GM21515 (cell line): ENCODE measurements at regions not wholly inside any gene's neighbourhood (a gene's known extent, or its start where the extent isn't known, plus 50 kb on each side); places are given as distances from the start of the nearest gene placed in this dataset.
"Not testable (repeated sequence)": the region's sequence is repeated elsewhere in the genome, so short reads cannot be mapped to it uniquely, and the experiment has no call there.

Experiments used
- ATAC-seq: cut with Tn5 transposase; IDR thresholded peaks from one replicate; pipeline ENCODE4 v1.9.1; 2021; ENCODE audit not compliant: unreplicated experiment

DNA sequence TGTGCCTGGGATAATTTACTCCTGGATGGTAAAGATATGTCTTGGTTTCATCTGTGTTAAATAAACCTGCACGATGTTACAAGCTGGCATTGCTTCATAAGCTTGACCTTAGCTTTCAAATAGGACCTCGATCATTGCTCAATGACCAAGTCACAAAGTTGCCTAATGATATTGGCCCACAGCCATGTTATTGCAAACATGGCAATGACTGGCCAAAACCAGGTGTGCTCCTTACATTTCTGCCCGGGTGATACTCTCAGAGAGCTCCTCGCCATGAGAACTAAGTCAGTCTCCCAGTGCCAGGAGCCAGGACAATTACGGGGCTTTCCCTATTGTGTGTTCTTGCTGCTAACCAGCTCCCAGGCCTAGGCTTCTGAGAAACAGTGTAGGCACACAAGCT lies 72.5 kb upstream of the CYP1B1 start:
- ATAC-seq: no peak

GRCh38 chr2:38147333-38148121 lies 71.6 kb upstream of the CYP1B1 start:
- no peak for ATAC-seq

DNA sequence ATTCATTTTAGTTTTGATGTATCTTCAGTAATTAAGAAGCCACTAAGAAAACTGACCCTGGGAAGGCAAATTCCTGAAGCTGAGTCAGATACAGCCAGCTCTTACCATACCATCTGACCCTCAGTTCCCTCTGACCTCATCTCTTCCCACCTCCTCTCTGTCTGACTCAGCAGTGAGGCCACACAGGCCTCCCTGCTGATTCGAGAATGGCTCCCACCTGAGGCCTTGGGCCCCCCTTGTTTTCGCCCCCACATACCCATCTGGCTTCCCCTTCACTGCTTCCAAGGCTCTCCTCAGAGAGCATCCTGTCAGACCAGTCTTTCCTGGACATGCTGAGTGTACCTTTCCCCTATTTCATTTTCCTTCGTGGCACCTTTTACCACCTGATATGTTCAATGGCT lies 71.0 kb upstream of the CYP1B1 start:
- ATAC-seq: peak; percentile 84

- peak; percentile 65 for ATAC-seq
Observed at GRCh38 chr2:38146275-38146906, 70.4 kb upstream of the CYP1B1 start.

GRCh38 chr2:38145236-38145635 lies 69.3 kb upstream of the CYP1B1 start:
- ATAC-seq: no peak

- no peak for ATAC-seq
Observed at GRCh38 chr2:38142627-38143026, 66.7 kb upstream of the CYP1B1 start.

- no peak for ATAC-seq
Observed at GRCh38 chr2:38141501-38141900, 65.5 kb upstream of the CYP1B1 start.

DNA sequence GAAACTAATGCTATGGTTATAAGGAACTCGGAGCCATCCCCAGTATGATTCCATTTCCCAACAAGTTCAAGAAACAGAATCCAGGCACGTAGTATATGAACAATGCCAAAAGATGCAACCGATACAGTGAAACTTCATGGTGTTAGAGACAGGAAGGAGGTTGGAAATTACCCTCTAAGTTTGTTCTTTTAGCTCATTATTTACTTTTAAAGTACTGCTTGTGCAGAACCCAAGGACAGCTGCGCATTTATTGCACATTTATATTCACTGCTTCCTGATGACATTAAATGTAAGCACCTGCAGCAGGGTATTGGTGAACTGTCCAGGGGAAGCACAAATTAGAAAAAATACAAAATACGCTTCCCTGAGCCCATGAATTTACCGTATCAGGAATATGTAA lies 63.0 kb upstream of the CYP1B1 start:
- ATAC-seq: no peak

GRCh38 chr2:38138419-38138818 lies 62.5 kb upstream of the CYP1B1 start:
- ATAC-seq: no peak

DNA sequence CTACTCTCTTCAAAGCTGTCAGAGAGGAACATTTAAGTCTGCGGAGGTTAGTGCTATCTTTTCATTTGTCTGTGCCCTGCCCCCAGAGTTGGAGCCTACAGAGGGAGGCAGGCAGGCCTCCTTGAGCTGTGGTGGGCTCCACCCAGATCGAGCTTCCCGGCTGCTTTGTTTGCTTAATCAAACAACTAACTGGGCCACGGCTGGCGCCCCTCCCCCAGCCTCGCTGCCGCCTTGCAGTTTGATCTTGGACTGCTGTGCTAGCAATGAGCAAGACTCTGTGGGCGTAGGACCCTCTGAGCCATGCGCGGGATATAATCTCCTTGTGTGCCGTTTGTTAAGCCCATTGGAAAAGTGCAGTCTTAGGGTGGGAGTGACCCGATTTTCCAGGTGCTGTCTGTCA lies 62.0 kb upstream of the CYP1B1 start:
- ATAC-seq: not testable (repeated sequence)

DNA sequence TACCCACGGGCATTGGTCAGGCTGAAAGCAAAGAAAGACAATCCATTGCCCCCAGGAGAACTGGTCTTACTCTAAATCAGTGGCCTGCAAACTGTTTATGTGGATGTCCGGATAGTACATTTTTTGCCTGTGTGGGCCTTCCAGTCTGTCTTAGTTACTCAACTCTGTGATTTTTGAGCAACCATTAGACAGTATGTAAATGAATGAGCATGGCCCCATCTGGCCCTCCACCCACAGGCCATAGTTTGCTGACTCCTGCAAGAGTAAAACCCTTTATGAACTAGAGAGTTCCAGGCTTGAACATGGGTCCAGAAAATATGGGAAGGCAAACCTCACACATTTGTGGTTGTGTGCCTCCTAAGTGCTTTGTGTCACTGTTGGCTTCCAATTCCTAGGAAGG lies 55.7 kb upstream of the CYP1B1 start:
- ATAC-seq: no peak

DNA sequence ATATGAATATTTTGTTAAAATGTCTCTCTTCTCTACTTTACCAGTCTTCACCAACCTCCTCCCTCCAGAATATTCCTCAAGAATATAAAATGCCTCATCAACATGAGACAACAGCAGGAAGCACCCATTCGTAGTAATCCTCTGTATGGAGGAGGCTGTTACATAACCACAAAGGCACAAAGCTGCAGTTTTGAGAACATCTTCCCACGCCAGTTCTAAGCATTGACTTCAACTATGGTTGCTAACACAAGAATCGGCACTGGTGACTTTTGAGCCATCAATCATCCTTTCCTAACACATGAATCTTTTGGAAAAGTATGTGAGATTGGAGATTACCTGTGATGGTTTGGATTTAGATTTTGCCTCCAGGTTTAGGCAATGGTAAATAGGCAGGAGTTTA lies 54.9 kb upstream of the CYP1B1 start:
- no peak for ATAC-seq

DNA sequence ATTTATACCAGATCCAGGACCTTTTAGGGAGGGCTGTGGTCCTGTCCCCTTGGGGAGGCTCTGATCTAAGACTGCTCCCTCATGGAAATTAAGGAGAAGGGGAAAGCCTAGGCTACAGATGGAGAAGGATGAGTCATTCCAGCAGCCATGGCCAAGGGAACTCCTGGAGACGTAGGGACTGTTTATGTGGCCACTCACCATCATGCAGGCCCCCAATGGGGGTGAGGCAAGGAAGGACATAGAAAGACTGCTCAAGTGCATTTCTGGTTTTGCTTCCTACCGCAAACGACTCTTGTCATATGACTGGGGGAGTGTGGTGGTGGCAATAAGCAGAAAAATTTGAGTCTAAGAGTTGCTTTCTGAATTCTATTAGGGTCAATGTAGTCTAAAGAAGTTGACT lies 54.0 kb upstream of the CYP1B1 start:
- ATAC-seq: no peak

- no peak for ATAC-seq
Observed at GRCh38 chr2:38129481-38129880, 53.5 kb upstream of the CYP1B1 start.

- ATAC-seq: no peak
Observed at GRCh38 chr2:38128653-38129052, 52.7 kb upstream of the CYP1B1 start.

DNA sequence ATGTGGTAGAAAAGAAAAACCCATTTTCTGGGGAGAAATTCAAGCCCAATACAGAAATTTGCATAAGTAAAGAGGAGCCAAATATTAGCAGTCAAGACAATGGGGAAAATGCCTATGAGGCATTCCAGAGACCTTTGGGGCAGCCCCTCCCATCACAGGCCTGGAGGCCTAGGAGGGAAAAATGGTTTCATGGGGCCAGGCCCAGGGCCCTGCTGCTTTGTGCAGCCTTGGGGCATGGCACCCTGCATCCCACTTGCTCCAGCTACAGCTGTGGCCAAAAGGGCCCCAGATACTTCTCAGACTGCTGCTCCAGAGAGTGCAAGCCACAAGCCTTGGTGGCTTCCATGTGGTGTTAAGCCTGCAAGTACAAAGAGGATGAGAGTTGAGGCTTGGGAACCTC lies 51.3 kb upstream of the CYP1B1 start:
- ATAC-seq: no peak

DNA sequence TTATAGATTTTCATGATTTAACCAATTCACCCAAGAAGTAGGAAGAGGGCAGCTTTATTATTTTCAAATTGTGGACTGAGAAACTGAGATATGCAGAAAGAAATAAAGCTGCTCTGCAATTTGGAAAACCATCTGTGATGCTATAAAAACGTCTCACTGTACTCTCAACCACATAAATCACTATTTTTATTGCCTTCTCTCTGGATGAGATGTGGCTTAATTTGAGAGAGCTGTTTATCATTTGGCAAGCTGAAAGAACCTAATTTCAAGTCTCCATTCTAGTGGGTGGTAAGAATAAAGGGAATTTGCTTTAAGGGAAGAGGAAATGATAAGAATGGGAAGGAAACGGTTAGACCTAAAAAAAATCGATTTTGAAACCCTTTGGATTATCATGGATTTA lies 49.9 kb upstream of the CYP1B1 start:
- ATAC-seq: no peak
